ENCODE measurements at regions not wholly inside any gene's neighbourhood (a gene's known extent, or its start where the extent isn't known, plus 50 kb on each side); places are given as distances from the start of the nearest gene placed in this dataset.
"Not testable (repeated sequence)": the region's sequence is repeated elsewhere in the genome, so short reads cannot be mapped to it uniquely, and the experiment has no call there.

- TF ChIP-seq CTCF, POLR2A (IDR thresholded peaks at IDR 0.05): not testable (repeated sequence)
These were observed 122.4 kb upstream of the CD82 start for GRCh38 chr11:44442893-44443673.
